ENCODE measurements at regions not wholly inside any gene's neighbourhood (a gene's known extent, or its start where the extent isn't known, plus 50 kb on each side); places are given as distances from the start of the nearest gene placed in this dataset.

GRCh38 chr2:7407906-7408680 is 490.9 kb downstream of the RNF144A start:
- H3K4me1 ChIP-seq: no peaks in the 10 kb centered on the region
- H3K36me3 ChIP-seq: no peaks in the 10 kb centered on the region
- no peak overlapping the region for H3K27ac ChIP-seq
- 84 to 88% methylated on average over 6 of the region's 6 CpGs for WGBS, 2 donors
- H3K9me3 ChIP-seq: no peaks in the 10 kb centered on the region
- H3K4me3 ChIP-seq: no peak overlapping the region
- intact Hi-C loops (cut with DNase I): no loop called here
- TF ChIP-seq CTCF (IDR thresholded peaks at IDR 0.05): no peak
- no peak for TF ChIP-seq POLR2A (IDR thresholded peaks at IDR 0.05)
- H3K27me3 ChIP-seq: peaks cover 0 to 30% (median 2%) of the 10 kb centered on the region in 4 donors
- no peak for DNase-seq

DNA sequence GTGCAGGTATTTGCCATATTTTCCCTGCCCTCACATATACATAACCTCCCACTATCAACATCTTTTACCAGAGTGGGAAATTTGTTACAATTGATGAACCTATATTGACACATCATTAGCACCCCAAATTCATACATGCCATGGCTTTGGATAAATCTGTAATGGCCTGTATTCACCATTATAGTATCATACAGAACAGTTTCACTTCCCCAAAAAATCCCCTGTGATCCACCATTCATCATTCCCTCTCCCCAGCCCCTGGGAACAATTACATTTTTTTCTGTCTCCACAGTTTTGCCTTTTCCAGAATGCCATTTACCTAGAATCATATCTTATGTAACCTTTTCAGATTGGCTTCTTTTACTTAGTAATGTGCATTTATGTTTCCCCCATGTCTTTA is 494.5 kb downstream of the RNF144A start:
- intact Hi-C loops (cut with DNase I): no loop called here
- Histone ChIP-seq H3K27ac (no peak overlapping the region), H3K9me3 (no peaks in the 10 kb centered on the region), H3K27me3 (peaks cover 0 to 12% (median 2%) of the 10 kb centered on the region in 4 donors), H3K36me3 (no peaks in the 10 kb centered on the region), H3K4me3 (no peak overlapping the region), H3K4me1 (no peaks in the 10 kb centered on the region)
- TF ChIP-seq POLR2A (IDR thresholded peaks at IDR 0.05): no peak
- no peak for TF ChIP-seq CTCF (IDR thresholded peaks at IDR 0.05)
- no peak for DNase-seq

DNA sequence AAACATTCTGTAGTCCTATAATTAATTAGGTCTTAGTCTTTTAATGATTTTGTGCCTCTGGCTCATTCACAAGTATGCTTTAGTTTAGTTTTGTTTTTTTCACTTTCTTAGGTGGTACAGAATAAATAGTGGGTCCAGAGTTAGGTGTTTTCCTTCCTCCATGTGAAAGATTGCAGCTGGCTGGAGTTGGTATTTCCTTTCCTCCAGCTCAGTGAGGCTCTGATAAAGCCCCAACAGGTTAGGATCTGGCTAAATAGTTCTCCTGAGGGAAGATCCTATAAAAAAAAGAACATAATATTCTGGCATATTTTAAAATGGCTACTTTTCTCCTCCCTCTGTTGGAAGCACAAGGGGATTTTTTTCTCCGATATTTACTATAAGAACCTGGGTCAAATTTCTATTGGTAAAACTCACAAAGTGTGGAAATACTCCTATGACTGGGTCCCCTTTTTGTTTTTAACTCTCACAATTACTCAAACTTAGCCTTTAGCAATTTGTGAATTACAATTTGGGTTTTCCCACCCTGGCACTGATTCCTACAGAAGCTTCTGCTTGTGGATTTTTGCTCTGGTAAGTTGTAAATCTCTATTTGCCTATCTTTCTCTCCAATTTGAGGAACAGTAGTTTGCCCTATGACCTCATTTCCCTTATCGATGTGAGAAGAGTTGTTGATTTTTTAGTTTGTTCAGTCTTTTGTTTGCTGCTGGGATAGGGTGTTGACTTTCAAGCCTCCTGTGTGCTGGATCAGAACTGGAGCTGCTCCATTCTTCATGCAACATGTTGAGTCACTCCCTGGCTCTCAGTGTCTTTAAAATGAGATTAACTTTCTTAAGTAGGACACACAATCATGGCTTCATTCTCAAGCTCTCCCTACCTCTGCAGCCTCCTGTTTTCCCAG is 500.9 kb downstream of the RNF144A start:
- Histone ChIP-seq H3K27me3 (no peaks in the 10 kb centered on the region), H3K27ac (peak overlapping the region in 2 of 4 donors; percentile 30 to 48), H3K4me3 (no peak overlapping the region), H3K9me3 (no peaks in the 10 kb centered on the region), H3K4me1 (peaks cover 0 to 16% (median 0%) of the 10 kb centered on the region in 3 donors), H3K36me3 (no peaks in the 10 kb centered on the region)
- no peak for DNase-seq
- TF ChIP-seq CTCF (IDR thresholded peaks at IDR 0.05) (no peak), POLR2A (IDR thresholded peaks at IDR 0.05) (no peak)
- 31 to 36% methylated on average over 2 of the region's 2 CpGs for WGBS, 2 donors
- intact Hi-C loops (cut with DNase I): no loop called here

GRCh38 chr2:7419186-7419585 is 502.0 kb downstream of the RNF144A start:
- intact Hi-C loops (cut with DNase I): no loop called here
- DNase-seq: no peak
- 45 to 58% methylated on average over 1 of the region's 1 CpG for WGBS, 2 donors

More at GRCh38 chr2:7419186-7419585, 502.0 kb downstream of the RNF144A start:
- H3K4me1 ChIP-seq: peaks cover 0 to 16% (median 0%) of the 10 kb centered on the region in 3 donors
- H3K4me3 ChIP-seq: no peak overlapping the region
- H3K27me3 ChIP-seq: peaks cover 0 to 8% (median 0%) of the 10 kb centered on the region in 4 donors
- H3K27ac ChIP-seq: no peak overlapping the region
- H3K9me3 ChIP-seq: no peaks in the 10 kb centered on the region
- TF ChIP-seq CTCF (IDR thresholded peaks at IDR 0.05): no peak
- TF ChIP-seq POLR2A (IDR thresholded peaks at IDR 0.05): no peak
- H3K36me3 ChIP-seq: no peaks in the 10 kb centered on the region
